K562 (cell line): ENCODE measurements at regions not wholly inside any gene's neighbourhood (a gene's known extent, or its start where the extent isn't known, plus 50 kb on each side); places are given as distances from the start of the nearest gene placed in this dataset.

ENCODE experiments used
- ATAC-seq: fragments of 200-7000 bp; cut with Tn5 transposase; 3 replicates; pipeline ENCODE4 v1.9.1; 2020; ENCODE audit warnings: moderate library complexity
- BruUV-seq: library from RNA; stranded (reverse); fragments of 400-500 nt; replicated peaks from 2 replicates; lab custom pipeline; 2021; lab: Mats Ljungman, UMichigan
- CTCF ChIA-PET: fragments of 300-600 bp; formaldehyde crosslinking; extraction: SDS; loops from one replicate; lab custom pipeline; 2021; ENCODE audit warnings: low intra/inter-chr PET ratio; lab: Yijun Ruan, JAX
- POLR2A ChIA-PET: fragments of 300-600, 350-650 bp; sonication (Branson Sonifier 250); formaldehyde crosslinking; extraction: SDS; loops from one replicate; lab custom pipeline; 2021; ENCODE audit warnings: antibody characterized with exemption, inconsistent platforms; lab: Yijun Ruan, JAX
- DNase-seq, 4 experiments: peaks; one replicate each; pipeline versions ENCODE4 v3.0.0 to v3.0.0-alpha.2; 2011 to 2018; ENCODE audit warnings: low spot score in 3 of 4, mixed read lengths in 3 of 4; ENCODE audit errors: extremely low read depth in 1 of 4
- FAIRE-seq: peaks from 2 replicates; lab custom pipeline; 2011; peaks lifted over from hg19 to GRCh38; lab: Jason Lieb, UNC
- H2AFZ ChIP-seq: 2 replicates; pipeline ENCODE4 v1.6.0; 2011; ENCODE audit warnings: low read depth, low read length, control low read depth, inconsistent platforms
- H3K27ac ChIP-seq: fragments of 200-600 bp; 3 replicates; pipeline ENCODE4 v1.8.0; 2011; ENCODE audit warnings: low read depth, mild to moderate bottlenecking, control low read depth, inconsistent platforms, low read length, moderate library complexity, mixed read lengths; ENCODE audit errors: extremely low read depth
- H3K27me3 ChIP-seq, 2 experiments: fragments of 300-600 bp in 1 of 2; 2 replicates in 1 of 2; 3 replicates in 1 of 2; pipeline versions ENCODE4 v1.6.0 to v1.8.0; 2011; ENCODE audit warnings: inconsistent platforms in 2 of 2, low read length in 2 of 2, mild to moderate bottlenecking in 1 of 2, mixed read lengths in 1 of 2, moderate library complexity in 1 of 2; ENCODE audit not compliant: control insufficient read depth in 2 of 2, insufficient read depth in 2 of 2
- H3K36me3 ChIP-seq: fragments of 300-600 bp; 3 replicates; pipeline ENCODE4 v1.8.0; 2011; ENCODE audit warnings: mild to moderate bottlenecking, low read length, inconsistent platforms; ENCODE audit not compliant: control insufficient read depth, insufficient read depth
- H3K4me1 ChIP-seq, 2 experiments: fragments of 200-600 bp in 1 of 2; replicated peaks in 1 of 2; 2 replicates in 1 of 2; 3 replicates in 1 of 2; pipeline versions ENCODE4 v1.5.1 to v1.8.0; 2011; ENCODE audit warnings: inconsistent platforms in 2 of 2, low read length in 2 of 2, mild to moderate bottlenecking in 1 of 2, mixed read lengths in 1 of 2, moderate library complexity in 1 of 2; ENCODE audit not compliant: control insufficient read depth in 2 of 2, insufficient read depth in 2 of 2
- H3K4me2 ChIP-seq: 2 replicates; pipeline ENCODE4 v1.6.1; 2011; ENCODE audit warnings: low read length, control low read depth, inconsistent platforms, mixed read lengths; ENCODE audit not compliant: insufficient read depth
- H3K4me3 ChIP-seq: fragments of 200-600 bp; sonication (generic), shearing (Covaris generic); 2 replicates; pipeline ENCODE4 v1.5.1; 2016; ENCODE audit warnings: control low read depth, inconsistent platforms
- H3K79me2 ChIP-seq: fragments of 200-600 bp; 3 replicates; pipeline ENCODE4 v1.8.0; 2011; ENCODE audit warnings: low read length, inconsistent platforms; ENCODE audit not compliant: control insufficient read depth, insufficient read depth
- H3K9ac ChIP-seq, 2 experiments: 2 replicates each; pipeline versions ENCODE4 v1.6.0 to v1.6.1; 2011; ENCODE audit warnings: low read depth in 2 of 2, low read length in 2 of 2, control low read depth in 1 of 2, inconsistent platforms in 1 of 2, mild to moderate bottlenecking in 1 of 2, mixed read lengths in 1 of 2; ENCODE audit not compliant: insufficient read depth in 1 of 2
- H3K9me1 ChIP-seq: one replicate; pipeline ENCODE4 v1.6.0; 2011; ENCODE audit warnings: inconsistent platforms, mild to moderate bottlenecking, low read length, moderate library complexity; ENCODE audit not compliant: control insufficient read depth, insufficient read depth
- H3K9me3 ChIP-seq: replicated peaks from 2 replicates; pipeline ENCODE4 v1.5.1; 2011; ENCODE audit warnings: low read depth, low read length, inconsistent platforms; ENCODE audit not compliant: control insufficient read depth, insufficient read depth
- H4K20me1 ChIP-seq: replicated peaks from 2 replicates; pipeline ENCODE4 v1.6.1; 2011; ENCODE audit warnings: low read length, inconsistent platforms, mixed read lengths; ENCODE audit not compliant: control insufficient read depth, insufficient read depth
- BMI1 ChIP-seq: fragments of 150-350 bp; IDR thresholded peaks from 2 replicates; pipeline ENCODE4 v1.6.1; 2014; ENCODE audit warnings: low read length
- C11orf30 ChIP-seq: fragments of 450-650 bp; IDR thresholded peaks from 2 replicates; pipeline ENCODE4 v1.6.1; 2016; ENCODE audit warnings: low read depth, mild to moderate bottlenecking
- KLF10 ChIP-seq: fragments of 250-450 bp; sonication (Bioruptor Pico); IDR thresholded peaks from 2 replicates; pipeline ENCODE4 v1.6.1; 2021; ENCODE audit warnings: matching md5 sums
- MAFF ChIP-seq: IDR thresholded peaks from 2 replicates; pipeline ENCODE4 v1.6.1; 2012; ENCODE audit warnings: low read length, improper control_type of control experiment
- MAFG ChIP-seq: fragments of 450-650 bp; conservative IDR thresholded peaks from 2 replicates; pipeline ENCODE4 v1.6.1; 2016; ENCODE audit warnings: missing genetic modification characterization, missing compliant biosample characterization
- MAFK ChIP-seq: IDR thresholded peaks from 2 replicates; pipeline ENCODE4 v1.6.1; 2011; ENCODE audit warnings: low read length, improper control_type of control experiment
- MAZ ChIP-seq, 2 experiments: fragments of 450-650 bp in 1 of 2; sonication (generic) in 1 of 2; formaldehyde crosslinking; IDR thresholded peaks in 1 of 2; conservative IDR thresholded peaks in 1 of 2; 2 replicates each; pipeline versions ENCODE4 v1.4.0 to v1.5.0; 2020; ENCODE audit warnings: mild to moderate bottlenecking in 1 of 2, missing genetic modification reagents in 1 of 2
- RAD51 ChIP-seq: fragments of 450-650 bp; IDR thresholded peaks from 2 replicates; pipeline ENCODE4 v1.7.1; 2016; ENCODE audit warnings: low read depth, mild to moderate bottlenecking, borderline replicate concordance
- SAFB2 ChIP-seq: fragments of 200-400 bp; formaldehyde crosslinking; IDR thresholded peaks from 2 replicates; pipeline ENCODE4 v1.6.1; 2018; ENCODE audit warnings: borderline replicate concordance, low read length, low read depth, moderate library complexity; ENCODE audit not compliant: severe bottlenecking
- SIN3B ChIP-seq: fragments of 450-650 bp; IDR thresholded peaks from 2 replicates; pipeline ENCODE4 v1.6.1; 2017; ENCODE audit warnings: low read depth, mild to moderate bottlenecking, moderate library complexity
- ZNF274 ChIP-seq: IDR thresholded peaks from 2 replicates; pipeline ENCODE4 v1.6.1; 2011; ENCODE audit warnings: low read depth, mild to moderate bottlenecking, low read length, moderate library complexity, borderline replicate concordance
- ZNF316 ChIP-seq: fragments of 450-650 bp; IDR thresholded peaks from 2 replicates; pipeline ENCODE4 v1.6.1; 2016
- WGBS: fragments of 100-300 bp; shearing (Covaris generic); methylation state at CpG from one replicate; pipeline ENCODE4 v1.1.6; 2016; ENCODE audit warnings: low coverage, mixed read lengths; ENCODE audit not compliant: insufficient coverage; ENCODE audit errors: missing lambda C conversion rate; 5-methylcytosine and 5-hydroxymethylcytosine counted together
- in situ Hi-C: fragments of 300-500 bp; cut with MboI; formaldehyde crosslinking; loops from 4 replicates; pipeline ENCODE4 v1.15.0; 2018; ENCODE audit warnings: inconsistent platforms, mixed read lengths
- intact Hi-C: fragments of 100-400 bp; cut with micrococcal nuclease; formaldehyde crosslinking; loops from 2 replicates; pipeline ENCODE4 v1.14.2; 2022

DNA sequence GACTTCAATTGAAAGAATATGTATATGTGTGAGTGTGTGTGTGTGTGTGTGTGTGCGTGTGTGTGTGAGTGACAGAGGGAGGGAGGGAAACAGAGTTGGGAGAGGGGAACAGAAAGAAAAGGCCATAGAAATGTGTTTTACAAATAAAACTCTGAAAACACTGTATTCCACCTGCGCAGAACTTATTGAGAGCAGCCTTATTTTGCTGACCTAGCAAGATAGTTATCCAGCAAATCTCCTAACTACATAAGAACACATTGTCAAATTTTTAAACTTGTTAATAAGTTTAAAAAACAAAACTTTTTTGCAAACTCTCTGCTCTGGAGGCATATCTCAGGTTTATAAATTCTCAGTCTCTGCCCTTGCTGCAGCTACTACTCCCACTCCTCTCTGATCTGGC is 217.9 kb upstream of the NOCT start:
- Histone ChIP-seq H3K9ac (no peak overlapping the region), H3K4me3 (no peak overlapping the region), H3K4me1 (no peaks in the 10 kb centered on the region), H3K27me3 (no peaks in the 10 kb centered on the region), H3K9me3 (no peaks in the 10 kb centered on the region), H2AFZ (no peak overlapping the region), H3K79me2 (no peaks in the 10 kb centered on the region), H3K4me2 (no peak overlapping the region), H3K27ac (no peak overlapping the region), H4K20me1 (no peaks in the 10 kb centered on the region), H3K36me3 (no peaks in the 10 kb centered on the region), H3K9me1 (no peaks in the 10 kb centered on the region)
- no peak for ATAC-seq
- TF ChIP-seq MAFK = peak; percentile 74
- no peak for TF ChIP-seq ZNF274
- TF ChIP-seq ZNF316 = peak; percentile 86
- TF ChIP-seq SIN3B = no peak
- peak; percentile 74 for TF ChIP-seq C11orf30
- TF ChIP-seq MAFG (tag) = peak; percentile 72
- TF ChIP-seq BMI1 = no peak
- peak; percentile 75 for TF ChIP-seq MAFF
- DNase-seq = no peak
- no peak for FAIRE-seq
- POLR2A ChIA-PET = no interaction called here
- intact Hi-C loops (no loop called here), in situ Hi-C loops (no loop called here)
- CTCF ChIA-PET = no interaction called here
- BruUV-seq = no TSS peak
- WGBS = 86% methylated on average over 2 of the region's 2 CpGs

DNA sequence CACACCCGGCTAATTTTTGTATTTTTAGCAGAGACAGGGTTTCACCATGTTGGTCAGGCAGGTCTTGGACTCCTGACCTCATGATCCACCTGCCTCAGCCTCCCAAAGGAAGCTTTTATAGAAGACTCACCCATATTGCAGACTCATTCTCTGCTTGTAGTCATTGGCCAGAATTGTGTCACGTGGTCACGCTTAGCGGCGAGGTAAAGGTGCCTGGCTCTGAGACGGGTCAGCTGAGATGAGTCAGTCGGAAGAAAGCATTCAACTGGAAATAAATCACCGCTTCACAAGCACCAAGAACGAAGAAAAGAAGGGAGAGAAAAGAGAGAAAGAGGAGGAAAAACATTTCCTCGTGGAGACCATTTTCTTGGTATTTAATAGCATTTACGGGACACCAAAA is 218.8 kb upstream of the NOCT start:
- Histone ChIP-seq H3K79me2 (no peaks in the 10 kb centered on the region), H3K9ac (no peak overlapping the region), H3K9me3 (no peaks in the 10 kb centered on the region), H3K4me2 (no peak overlapping the region), H3K27ac (no peak overlapping the region), H2AFZ (no peak overlapping the region), H4K20me1 (no peaks in the 10 kb centered on the region), H3K9me1 (no peaks in the 10 kb centered on the region), H3K4me3 (no peak overlapping the region), H3K36me3 (no peaks in the 10 kb centered on the region), H3K4me1 (no peaks in the 10 kb centered on the region), H3K27me3 (no peaks in the 10 kb centered on the region)
- ChIA-PET POLR2A (no interaction called here), CTCF (no interaction called here)
- in situ Hi-C loops (no loop called here), intact Hi-C loops (no loop called here)
- WGBS = 81% methylated on average over 8 of the region's 11 CpGs
- FAIRE-seq = no peak
- no peak for DNase-seq
- no peak for ATAC-seq
- TF ChIP-seq SAFB2 = no peak
- no peak for TF ChIP-seq KLF10
- no peak for TF ChIP-seq MAZ (CRISPR knock-in tag; conservative IDR thresholded peaks at IDR 0.05 in 1 of 2, IDR thresholded peaks at IDR 0.05 in 1 of 2)
- peak; percentile 22; the same call in 1 of the 2 replicates for TF ChIP-seq RAD51
- BruUV-seq = no TSS peak
